ENCODE measurements at regions not wholly inside any gene's neighbourhood (a gene's known extent, or its start where the extent isn't known, plus 50 kb on each side); places are given as distances from the start of the nearest gene placed in this dataset.

DNA sequence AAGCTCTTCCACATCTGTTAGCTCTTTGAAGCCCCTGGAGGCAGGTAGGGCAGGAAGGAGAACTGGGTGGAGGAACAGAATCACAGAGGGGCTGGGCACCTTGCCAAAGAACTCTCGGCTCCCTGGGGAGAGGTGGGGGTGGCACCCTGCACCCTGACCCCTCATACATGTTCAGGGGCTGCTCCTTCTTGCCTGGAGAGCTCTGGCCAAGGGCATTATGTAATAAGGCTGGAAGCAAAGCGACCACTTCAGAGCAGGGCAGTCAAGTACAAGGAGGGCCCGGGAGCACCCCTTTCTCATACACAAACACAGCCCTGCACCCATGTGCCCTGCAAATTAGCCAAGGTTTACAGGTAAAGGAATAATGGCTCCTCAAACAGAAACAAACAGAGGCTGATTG, 351.9 kb upstream of the TSHZ3 start (continued):
- TF ChIP-seq ZNF274 (IDR thresholded peaks at IDR 0.05; ENCODE audit: borderline replicate concordance, extremely low read depth, low read length) (no peak), EP300 (IDR thresholded peaks at IDR 0.05; ENCODE audit: borderline replicate concordance in 1 of 2, low read depth in 2 of 2, low read length in 2 of 2) (no peak), TBP (IDR thresholded peaks at IDR 0.05; ENCODE audit: low read depth, low read length) (no peak), NANOG (IDR thresholded peaks at IDR 0.05; ENCODE audit: insufficient read depth, low read depth, low read length, poor library complexity, severe bottlenecking) (no peak)
